ENCODE measurements at regions not wholly inside any gene's neighbourhood (a gene's known extent, or its start where the extent isn't known, plus 50 kb on each side); places are given as distances from the start of the nearest gene placed in this dataset.

DNA sequence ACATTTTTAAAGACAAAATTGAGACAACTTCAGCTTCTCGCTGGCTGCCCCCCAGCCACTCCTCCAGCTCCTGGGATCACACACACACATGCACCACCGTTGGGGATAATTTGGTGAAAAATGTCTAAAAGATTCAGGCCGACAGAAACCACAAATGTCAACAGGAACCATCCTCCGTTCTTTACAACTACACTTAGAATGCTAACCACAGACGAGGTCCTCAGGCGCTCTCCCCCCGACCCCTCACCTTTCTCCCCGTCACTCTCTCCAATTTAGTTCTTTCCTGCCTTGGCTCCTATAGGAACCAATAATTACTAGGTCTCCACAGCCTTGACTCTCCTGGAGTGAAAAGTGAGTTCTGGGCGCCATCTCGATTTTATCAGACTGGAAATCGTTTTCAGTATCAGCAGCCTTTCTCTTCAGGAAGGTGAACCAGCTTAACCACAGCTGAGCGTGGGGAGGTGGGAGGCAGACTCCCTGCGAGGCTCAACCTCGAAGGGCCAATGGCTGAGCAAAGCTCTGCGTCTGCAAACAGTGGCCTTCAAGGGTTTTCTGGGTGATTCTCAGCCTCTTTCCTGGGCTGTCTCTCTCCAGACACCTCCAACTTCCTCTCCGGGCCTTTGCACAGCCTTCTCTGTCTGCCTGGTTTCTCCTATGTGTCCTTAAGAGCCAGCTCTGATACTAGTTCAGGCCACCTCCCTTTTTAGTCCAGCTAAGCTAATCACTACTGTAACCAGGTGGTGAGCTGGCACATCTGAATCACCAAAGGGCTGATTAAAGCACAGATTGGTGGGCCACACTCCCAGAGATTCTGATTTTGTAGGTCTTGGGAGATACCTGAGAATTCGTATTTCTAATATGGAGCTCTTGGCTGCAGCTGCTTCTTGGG, 115.7 kb upstream of the COPS8 start:
- no peak for TF ChIP-seq TAF1 (IDR thresholded peaks at IDR 0.05; ENCODE audit: low read depth, low read length)
- no peak for TF ChIP-seq POLR2A (IDR thresholded peaks at IDR 0.05; ENCODE audit: low read depth, low read length)
- TF ChIP-seq PAX5 (IDR thresholded peaks at IDR 0.05; ENCODE audit: insufficient read depth, low read length, severe bottlenecking): no peak
